ENCODE measurements at regions not wholly inside any gene's neighbourhood (a gene's known extent, or its start where the extent isn't known, plus 50 kb on each side); places are given as distances from the start of the nearest gene placed in this dataset.

DNA sequence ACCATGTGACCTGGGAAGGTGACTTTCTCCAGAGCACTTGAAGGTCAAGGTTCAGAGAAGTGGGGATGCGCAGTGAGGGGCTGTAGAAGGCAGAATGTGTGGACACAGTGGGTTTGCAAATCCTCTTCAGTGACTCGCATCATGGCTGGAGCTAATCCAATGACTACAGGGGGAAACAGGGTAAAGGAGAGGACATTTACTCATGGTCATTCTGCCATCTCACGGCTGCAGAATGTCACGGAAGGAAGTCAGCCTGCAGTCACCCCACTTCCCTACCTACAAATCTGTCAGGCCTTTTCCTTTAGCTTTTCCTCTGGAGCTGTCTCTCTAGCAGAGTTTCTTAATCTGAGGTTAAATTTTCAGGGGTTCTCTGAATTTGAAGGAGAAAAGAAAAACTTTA is 337.6 kb downstream of the CDC5L start:
- WGBS (ENCODE audit: low lambda C conversion rate), result 74% methylated on average over 4 of the region's 4 CpGs
- no peaks in the 10 kb centered on the region for H3K79me2 ChIP-seq (ENCODE audit: insufficient read depth)
- H3K4me3 ChIP-seq (ENCODE audit: low read depth in 2 of 2, low read length in 1 of 2), result no peak overlapping the region
- TF ChIP-seq CHD2 (IDR thresholded peaks at IDR 0.05; ENCODE audit: low read length, partially characterized antibody) (no peak), NRF1 (IDR thresholded peaks at IDR 0.05; ENCODE audit: low read depth, low read length) (no peak), FOXM1 (IDR thresholded peaks at IDR 0.05; ENCODE audit: low read depth) (no peak), RFX5 (IDR thresholded peaks at IDR 0.05; ENCODE audit: low read length) (no peak), TAF1 (IDR thresholded peaks at IDR 0.05; ENCODE audit: borderline replicate concordance, low read depth, low read length) (no peak)
- H2AFZ ChIP-seq (ENCODE audit: low read depth), result no peak overlapping the region
- no peaks in the 10 kb centered on the region for H3K9me2 ChIP-seq
- H3K9ac ChIP-seq, result no peak overlapping the region
- H3K36me3 ChIP-seq (replicated peaks in 1 of 2; ENCODE audit: control insufficient read depth in 1 of 2, insufficient read depth in 2 of 2, low read length in 1 of 2), result no peaks in the 10 kb centered on the region
- no peaks in the 10 kb centered on the region for H3K9me3 ChIP-seq
- no peak for DNase-seq
- H4K20me1 ChIP-seq (ENCODE audit: insufficient read depth), result no peaks in the 10 kb centered on the region
- no peak overlapping the region for H3K27ac ChIP-seq (ENCODE audit: low read depth in 2 of 2, low read length in 1 of 2)
- ChIA-PET POLR2A (no interaction called here), CTCF (no interaction called here)
- H3F3A ChIP-seq (replicated peaks; ENCODE audit: insufficient read depth), result no peaks in the 10 kb centered on the region
- no peak overlapping the region for H3K4me2 ChIP-seq
- peaks cover 0 to 8% of the 10 kb centered on the region in 2 experiments; a peak in 2 of 4 replicates for H3K4me1 ChIP-seq (ENCODE audit: control insufficient read depth in 1 of 2, insufficient read depth in 2 of 2, low read depth in 1 of 2, low read length in 1 of 2)
- no peaks in the 10 kb centered on the region for H3K27me3 ChIP-seq (ENCODE audit: insufficient read depth)

DNA sequence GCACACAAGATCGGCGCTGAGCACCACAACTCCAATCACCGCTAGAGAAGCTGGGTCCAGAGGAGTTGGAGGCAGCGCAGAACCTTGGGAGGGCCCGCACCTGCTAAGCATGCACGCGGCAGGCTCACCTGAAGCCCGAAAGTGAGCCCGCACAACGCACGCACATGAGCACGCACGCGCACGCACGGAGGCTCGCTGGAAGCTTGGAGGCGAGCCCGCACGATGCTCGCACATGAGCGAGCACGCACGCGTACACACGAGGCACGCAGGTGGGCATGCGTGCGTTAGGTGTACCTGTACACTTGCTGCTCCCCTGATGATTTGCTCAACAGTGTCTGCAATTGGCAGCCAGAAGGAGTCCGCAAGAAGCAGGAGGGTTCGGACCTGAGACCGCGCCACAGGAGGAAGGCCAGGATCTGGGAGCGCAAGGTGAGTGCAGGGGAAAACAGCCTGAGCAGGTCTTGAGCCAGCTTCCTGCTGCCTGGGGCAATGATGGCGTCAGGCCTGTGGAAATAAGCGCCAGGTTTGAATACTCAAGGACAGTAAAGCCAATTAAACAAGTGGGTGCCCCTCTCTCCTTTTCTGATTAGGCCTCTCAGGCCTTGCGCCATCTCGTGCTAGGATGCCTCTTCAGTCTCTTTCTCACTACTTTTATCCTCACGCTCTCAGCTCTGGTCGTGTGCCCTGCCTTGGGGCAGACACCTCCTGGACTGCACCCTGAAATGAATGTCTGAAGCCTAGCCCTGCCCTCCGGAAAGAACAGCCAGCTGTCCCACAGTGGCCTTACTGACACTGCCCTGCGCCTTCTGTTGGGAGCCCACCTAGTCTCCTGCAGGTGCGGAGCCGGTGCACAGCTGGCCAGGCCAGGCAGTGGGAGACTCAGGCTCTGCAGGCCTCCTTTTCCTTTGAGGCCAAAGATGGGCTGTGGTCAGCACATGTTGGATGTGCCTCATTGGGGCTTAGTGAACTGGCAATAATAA is 340.4 kb downstream of the CDC5L start:
- no peaks in the 10 kb centered on the region for H3F3A ChIP-seq (replicated peaks; ENCODE audit: insufficient read depth)
- no peak overlapping the region for H3K27ac ChIP-seq (ENCODE audit: low read depth in 2 of 2, low read length in 1 of 2)
- H3K79me2 ChIP-seq (ENCODE audit: insufficient read depth), result no peaks in the 10 kb centered on the region
- ChIA-PET POLR2A (no interaction called here), CTCF (no interaction called here)
- peaks cover 0 to 7% of the 10 kb centered on the region in 2 experiments; a peak in 1 of 4 replicates for H3K4me1 ChIP-seq (ENCODE audit: control insufficient read depth in 1 of 2, insufficient read depth in 2 of 2, low read depth in 1 of 2, low read length in 1 of 2)
- no peaks in the 10 kb centered on the region for H3K9me3 ChIP-seq
- H3K36me3 ChIP-seq (replicated peaks in 1 of 2; ENCODE audit: control insufficient read depth in 1 of 2, insufficient read depth in 2 of 2, low read length in 1 of 2), result no peaks in the 10 kb centered on the region
- DNase-seq, result no peak
- H3K4me2 ChIP-seq, result no peak overlapping the region
- TF ChIP-seq RFX5 (IDR thresholded peaks at IDR 0.05; ENCODE audit: low read length) (no peak), GABPA (IDR thresholded peaks at IDR 0.05; ENCODE audit: low read depth) (no peak), MEF2A (IDR thresholded peaks at IDR 0.05; ENCODE audit: borderline replicate concordance, low read depth) (no peak), MAX (IDR thresholded peaks at IDR 0.05; ENCODE audit: low read depth) (no peak), TEAD4 (IDR thresholded peaks at IDR 0.05; ENCODE audit: borderline replicate concordance, insufficient read depth) (no peak), GATA2 (CRISPR knock-in tag; IDR thresholded peaks at IDR 0.05) (no peak), EZH2phosphoT487 (IDR thresholded peaks at IDR 0.05; ENCODE audit: borderline replicate concordance, low read depth) (no peak), ELF1 (IDR thresholded peaks at IDR 0.05) (no peak), CHD2 (IDR thresholded peaks at IDR 0.05; ENCODE audit: low read length, partially characterized antibody) (no peak), YY1 (IDR thresholded peaks at IDR 0.05; ENCODE audit: low read depth) (no peak), SMC3 (IDR thresholded peaks at IDR 0.05; ENCODE audit: low read depth, low read length) (no peak), MXI1 (IDR thresholded peaks at IDR 0.05; ENCODE audit: low read depth, low read length) (no peak)
- H2AFZ ChIP-seq (ENCODE audit: low read depth), result no peak overlapping the region
- WGBS (ENCODE audit: low lambda C conversion rate), result 93% methylated on average over 44 of the region's 44 CpGs
- H3K9me2 ChIP-seq, result no peaks in the 10 kb centered on the region
- no peaks in the 10 kb centered on the region for H3K27me3 ChIP-seq (ENCODE audit: insufficient read depth)
- H3K4me3 ChIP-seq (ENCODE audit: low read depth in 2 of 2, low read length in 1 of 2), result no peak overlapping the region
- H3K9ac ChIP-seq, result no peak overlapping the region
- H4K20me1 ChIP-seq (ENCODE audit: insufficient read depth), result no peaks in the 10 kb centered on the region

All from SK-N-SH (cell line).